Liver (tissue), 8 donors: ENCODE measurements at regions not wholly inside any gene's neighbourhood (a gene's known extent, or its start where the extent isn't known, plus 50 kb on each side); places are given as distances from the start of the nearest gene placed in this dataset.

Source experiments
- DNase-seq: peaks from one replicate; pipeline ENCODE4 v3.0.0-alpha.2; 2017; ENCODE audit warnings: low spot score
- H3K27ac ChIP-seq, 2 donors: one replicate each; pipeline ENCODE4 v1.7.0; 2013; ENCODE audit warnings: inconsistent platforms in 2 of 2, low read length in 2 of 2, control low read depth in 1 of 2, low read depth in 1 of 2, mild to moderate bottlenecking in 1 of 2
- H3K27me3 ChIP-seq, 4 donors: one replicate each; pipeline versions ENCODE4 v1.6.1 to v1.7.0; 2013; ENCODE audit warnings: low read length in 3 of 4, inconsistent platforms in 1 of 4, mild to moderate bottlenecking in 1 of 4, moderate library complexity in 1 of 4; ENCODE audit not compliant: control insufficient read depth in 4 of 4, insufficient read depth in 4 of 4
- H3K36me3 ChIP-seq, 4 donors: one replicate each; pipeline versions ENCODE4 v1.6.1 to v1.7.0; 2013; ENCODE audit warnings: low read length in 3 of 4, mild to moderate bottlenecking in 3 of 4, low read depth in 1 of 4, moderate library complexity in 1 of 4; ENCODE audit not compliant: control insufficient read depth in 4 of 4, insufficient read depth in 3 of 4
- H3K4me1 ChIP-seq, 4 donors: one replicate each; pipeline versions ENCODE4 v1.6.1 to v1.7.0; 2013; ENCODE audit warnings: low read length in 3 of 4, mild to moderate bottlenecking in 3 of 4, moderate library complexity in 1 of 4; ENCODE audit not compliant: control insufficient read depth in 4 of 4, insufficient read depth in 4 of 4
- H3K4me3 ChIP-seq, 3 donors: one replicate each; pipeline versions ENCODE4 v1.6.1 to v1.7.0; 2013; ENCODE audit warnings: low read length in 3 of 3, control low read depth in 1 of 3, low read depth in 1 of 3, mild to moderate bottlenecking in 1 of 3
- H3K9ac ChIP-seq, 2 donors: one replicate each; pipeline ENCODE4 v1.7.0; 2013; ENCODE audit warnings: low read length in 2 of 2, mild to moderate bottlenecking in 2 of 2, moderate library complexity in 2 of 2, control low read depth in 1 of 2, low read depth in 1 of 2
- H3K9me3 ChIP-seq, 4 donors: one replicate each; pipeline versions ENCODE4 v1.6.1 to v1.7.0; 2013; ENCODE audit warnings: low read length in 3 of 4; ENCODE audit not compliant: control insufficient read depth in 4 of 4
- EGR1 ChIP-seq, 2 donors: IDR thresholded peaks; 2 replicates each; pipeline ENCODE4 v1.6.1; 2016 to 2018; ENCODE audit warnings: antibody characterized with exemption in 2 of 2, low read depth in 2 of 2
- FOXA1 ChIP-seq: IDR thresholded peaks from 2 replicates; pipeline ENCODE4 v1.6.1; 2016; ENCODE audit warnings: antibody characterized with exemption
- FOXA2 ChIP-seq: IDR thresholded peaks from 2 replicates; pipeline ENCODE4 v1.6.1; 2016; ENCODE audit warnings: antibody characterized with exemption
- GABPA ChIP-seq, 2 donors: IDR thresholded peaks in 1 of 2; conservative IDR thresholded peaks in 1 of 2; 2 replicates each; pipeline ENCODE4 v1.6.1; 2016; ENCODE audit warnings: antibody characterized with exemption in 2 of 2, mild to moderate bottlenecking in 1 of 2, moderate library complexity in 1 of 2
- HNF4A ChIP-seq, 2 donors: conservative IDR thresholded peaks; 2 replicates each; pipeline ENCODE4 v1.6.1; 2016; ENCODE audit warnings: antibody characterized with exemption in 2 of 2, mild to moderate bottlenecking in 2 of 2
- HNF4G ChIP-seq: IDR thresholded peaks from 2 replicates; pipeline ENCODE4 v1.6.1; 2016; ENCODE audit warnings: antibody characterized with exemption
- JUND ChIP-seq, 2 donors: IDR thresholded peaks; 2 replicates each; pipeline ENCODE4 v1.6.1; 2016; ENCODE audit warnings: antibody characterized with exemption in 2 of 2
- NR2F2 ChIP-seq: IDR thresholded peaks from 2 replicates; pipeline ENCODE4 v1.6.1; 2016; ENCODE audit warnings: antibody characterized with exemption
- RAD21 ChIP-seq, 2 donors: IDR thresholded peaks; 2 replicates each; pipeline ENCODE4 v1.6.1; 2016; ENCODE audit warnings: antibody characterized with exemption in 2 of 2, mild to moderate bottlenecking in 2 of 2
- TAF1 ChIP-seq: conservative IDR thresholded peaks from 2 replicates; pipeline ENCODE4 v1.6.1; 2016; ENCODE audit warnings: antibody characterized with exemption, mild to moderate bottlenecking
- YY1 ChIP-seq: IDR thresholded peaks from 2 replicates; pipeline ENCODE4 v1.6.1; 2016; ENCODE audit warnings: antibody characterized with exemption, mild to moderate bottlenecking
- WGBS: extraction: QIAGEN DNeasy Blood & Tissue Kit; methylation state at CpG from one replicate; pipeline ENCODE4 v1.1.7; 2013; 5-methylcytosine and 5-hydroxymethylcytosine counted together
- TF ChIP-seq, protein P1 (sequence below): IDR thresholded peaks from 2 replicates; pipeline ENCODE4 v1.6.1; 2016; ENCODE audit warnings: antibody characterized with exemption, mild to moderate bottlenecking
- TF ChIP-seq, protein P2 (sequence below): IDR thresholded peaks from 2 replicates; pipeline ENCODE4 v1.6.1; 2016; ENCODE audit warnings: antibody characterized with exemption
- TF ChIP-seq, protein P3 (sequence below): IDR thresholded peaks from 2 replicates; pipeline ENCODE4 v1.6.1; 2016; ENCODE audit warnings: antibody characterized with exemption
- TF ChIP-seq, protein P4 (sequence below): fragments of 150-350 bp; IDR thresholded peaks from 2 replicates; pipeline ENCODE4 v1.5.1; 2017; ENCODE audit warnings: improper control_type of control experiment, low read depth, low read length; ENCODE audit not compliant: missing input control
- TF ChIP-seq, protein P5 (sequence below): IDR thresholded peaks from 2 replicates; pipeline ENCODE4 v1.6.1; 2016; ENCODE audit warnings: antibody characterized with exemption
- donor health status: healthy.
- donor health status: healthy.
- donor health status: healthy.
- donor health status: healthy.
- donor health status: healthy.

DNA sequence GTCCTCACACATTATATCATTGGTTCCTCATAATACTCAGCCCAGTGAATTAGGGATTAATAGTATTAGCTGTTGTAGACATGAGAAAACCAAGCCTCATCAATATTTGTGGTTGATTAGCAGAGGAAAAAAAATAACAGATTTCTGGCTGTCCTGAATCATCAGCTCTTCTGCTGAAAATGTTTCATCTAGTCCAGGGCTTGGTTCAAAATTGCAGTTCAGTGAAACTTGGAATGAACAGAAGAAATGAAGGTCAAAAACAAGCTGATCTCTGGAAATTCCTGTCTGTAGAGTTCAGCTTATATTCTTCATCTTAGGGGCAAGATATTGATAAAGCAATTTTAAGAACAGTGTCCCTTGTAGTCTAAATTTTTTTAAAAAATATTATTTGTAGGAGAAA lies 361.1 kb upstream of the CCDC179 start:
- Histone ChIP-seq H3K27me3 (no peaks in the 10 kb centered on the region), H3K4me3 (no peak overlapping the region), H3K4me1 (no peaks in the 10 kb centered on the region), H3K9me3 (peaks cover 0 to 3% (median under 1%) of the 10 kb centered on the region in 4 donors), H3K9ac (no peak overlapping the region), H3K36me3 (no peaks in the 10 kb centered on the region), H3K27ac (no peak overlapping the region)
- no peak for DNase-seq
- TF ChIP-seq NR2F2 (no peak), TAF1 (no peak), HNF4A (conservative IDR thresholded peaks at IDR 0.05) (no peak), GABPA (IDR thresholded peaks at IDR 0.05 in 1 of 2, conservative IDR thresholded peaks at IDR 0.05 in 1 of 2) (no peak), EGR1 (IDR thresholded peaks at IDR 0.05; ENCODE audit: low read depth in 2 of 2) (no peak), FOXA2 (no peak), JUND (IDR thresholded peaks at IDR 0.05) (no peak), HNF4G (no peak), FOXA1 (no peak)
- TF ChIP-seq, protein P1, sequence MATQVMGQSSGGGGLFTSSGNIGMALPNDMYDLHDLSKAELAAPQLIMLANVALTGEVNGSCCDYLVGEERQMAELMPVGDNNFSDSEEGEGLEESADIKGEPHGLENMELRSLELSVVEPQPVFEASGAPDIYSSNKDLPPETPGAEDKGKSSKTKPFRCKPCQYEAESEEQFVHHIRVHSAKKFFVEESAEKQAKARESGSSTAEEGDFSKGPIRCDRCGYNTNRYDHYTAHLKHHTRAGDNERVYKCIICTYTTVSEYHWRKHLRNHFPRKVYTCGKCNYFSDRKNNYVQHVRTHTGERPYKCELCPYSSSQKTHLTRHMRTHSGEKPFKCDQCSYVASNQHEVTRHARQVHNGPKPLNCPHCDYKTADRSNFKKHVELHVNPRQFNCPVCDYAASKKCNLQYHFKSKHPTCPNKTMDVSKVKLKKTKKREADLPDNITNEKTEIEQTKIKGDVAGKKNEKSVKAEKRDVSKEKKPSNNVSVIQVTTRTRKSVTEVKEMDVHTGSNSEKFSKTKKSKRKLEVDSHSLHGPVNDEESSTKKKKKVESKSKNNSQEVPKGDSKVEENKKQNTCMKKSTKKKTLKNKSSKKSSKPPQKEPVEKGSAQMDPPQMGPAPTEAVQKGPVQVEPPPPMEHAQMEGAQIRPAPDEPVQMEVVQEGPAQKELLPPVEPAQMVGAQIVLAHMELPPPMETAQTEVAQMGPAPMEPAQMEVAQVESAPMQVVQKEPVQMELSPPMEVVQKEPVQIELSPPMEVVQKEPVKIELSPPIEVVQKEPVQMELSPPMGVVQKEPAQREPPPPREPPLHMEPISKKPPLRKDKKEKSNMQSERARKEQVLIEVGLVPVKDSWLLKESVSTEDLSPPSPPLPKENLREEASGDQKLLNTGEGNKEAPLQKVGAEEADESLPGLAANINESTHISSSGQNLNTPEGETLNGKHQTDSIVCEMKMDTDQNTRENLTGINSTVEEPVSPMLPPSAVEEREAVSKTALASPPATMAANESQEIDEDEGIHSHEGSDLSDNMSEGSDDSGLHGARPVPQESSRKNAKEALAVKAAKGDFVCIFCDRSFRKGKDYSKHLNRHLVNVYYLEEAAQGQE: no peak
- TF ChIP-seq, protein P2, sequence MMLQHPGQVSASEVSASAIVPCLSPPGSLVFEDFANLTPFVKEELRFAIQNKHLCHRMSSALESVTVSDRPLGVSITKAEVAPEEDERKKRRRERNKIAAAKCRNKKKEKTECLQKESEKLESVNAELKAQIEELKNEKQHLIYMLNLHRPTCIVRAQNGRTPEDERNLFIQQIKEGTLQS: no peak
- TF ChIP-seq, protein P3, sequence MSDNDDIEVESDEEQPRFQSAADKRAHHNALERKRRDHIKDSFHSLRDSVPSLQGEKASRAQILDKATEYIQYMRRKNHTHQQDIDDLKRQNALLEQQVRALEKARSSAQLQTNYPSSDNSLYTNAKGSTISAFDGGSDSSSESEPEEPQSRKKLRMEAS: no peak

DNA sequence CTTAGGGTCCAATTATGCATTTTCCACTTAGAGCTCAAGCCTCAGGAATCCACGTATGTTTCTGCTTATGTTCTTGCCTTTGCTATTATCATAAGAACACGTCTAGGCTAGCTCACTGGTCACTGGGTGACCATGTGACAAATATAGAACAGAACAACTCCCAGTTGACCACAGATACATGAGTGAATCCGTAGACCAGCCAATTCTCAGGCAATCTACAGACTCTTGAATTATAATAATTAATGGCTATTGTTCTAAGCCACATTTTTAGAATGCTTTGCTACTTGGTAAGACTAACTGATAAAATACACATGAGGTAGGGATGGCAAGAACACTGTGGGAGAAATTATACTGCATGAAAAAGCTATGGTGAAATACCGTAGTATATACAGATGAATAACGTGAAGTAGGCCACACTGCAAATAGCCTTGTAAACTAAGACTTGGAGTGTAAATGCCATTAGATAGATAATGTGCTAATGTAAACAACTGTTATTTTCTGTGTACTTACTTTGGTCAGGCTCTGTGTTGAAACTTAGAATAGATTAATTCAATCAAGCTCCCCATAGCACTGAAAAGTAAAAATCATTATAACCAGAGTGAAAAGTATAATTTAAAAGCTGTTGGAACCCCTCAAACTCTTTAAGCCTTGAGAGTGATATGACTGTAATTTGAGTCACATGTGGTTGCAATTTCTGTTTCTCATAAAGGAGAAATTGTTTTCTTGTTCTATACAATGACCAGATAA lies 366.2 kb upstream of the CCDC179 start:
- TF ChIP-seq TAF1: no peak
- no peaks in the 10 kb centered on the region for H3K9me3 ChIP-seq
- no peaks in the 10 kb centered on the region for H3K27me3 ChIP-seq
- DNase-seq: no peak
- H3K9ac ChIP-seq: no peak overlapping the region
- no peak overlapping the region for H3K27ac ChIP-seq
- 68% methylated on average over 5 of the region's 5 CpGs for WGBS
- no peaks in the 10 kb centered on the region for H3K4me1 ChIP-seq
- H3K36me3 ChIP-seq: no peaks in the 10 kb centered on the region
- H3K4me3 ChIP-seq: no peak overlapping the region

DNA sequence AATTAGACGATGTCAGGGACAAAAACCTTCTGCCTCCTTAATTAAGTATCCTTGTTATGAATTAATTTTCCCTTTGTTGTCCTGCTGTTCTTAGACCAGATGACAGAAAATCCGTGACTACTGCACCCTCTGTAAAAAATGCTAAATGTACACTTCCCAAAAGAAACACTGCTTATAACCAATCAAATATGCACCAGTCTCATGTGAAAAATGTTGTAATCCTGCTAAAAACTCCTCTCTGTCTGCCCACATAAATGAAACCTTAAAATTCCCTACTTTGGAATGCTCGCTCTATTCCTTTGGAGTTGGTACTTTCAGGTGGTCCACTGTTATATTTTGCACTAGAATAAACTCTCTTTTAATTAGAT lies 366.8 kb upstream of the CCDC179 start:
- Histone ChIP-seq H3K27ac (no peak overlapping the region), H3K9ac (no peak overlapping the region), H3K36me3 (no peaks in the 10 kb centered on the region), H3K4me1 (no peaks in the 10 kb centered on the region), H3K27me3 (no peaks in the 10 kb centered on the region), H3K9me3 (no peaks in the 10 kb centered on the region), H3K4me3 (no peak overlapping the region)
- DNase-seq: no peak
- WGBS: 32% methylated on average over 3 of the region's 3 CpGs
- TF ChIP-seq JUND (IDR thresholded peaks at IDR 0.05) (no peak), FOXA1 (no peak), RAD21 (IDR thresholded peaks at IDR 0.05) (no peak), YY1 (no peak)
- TF ChIP-seq, protein P4, sequence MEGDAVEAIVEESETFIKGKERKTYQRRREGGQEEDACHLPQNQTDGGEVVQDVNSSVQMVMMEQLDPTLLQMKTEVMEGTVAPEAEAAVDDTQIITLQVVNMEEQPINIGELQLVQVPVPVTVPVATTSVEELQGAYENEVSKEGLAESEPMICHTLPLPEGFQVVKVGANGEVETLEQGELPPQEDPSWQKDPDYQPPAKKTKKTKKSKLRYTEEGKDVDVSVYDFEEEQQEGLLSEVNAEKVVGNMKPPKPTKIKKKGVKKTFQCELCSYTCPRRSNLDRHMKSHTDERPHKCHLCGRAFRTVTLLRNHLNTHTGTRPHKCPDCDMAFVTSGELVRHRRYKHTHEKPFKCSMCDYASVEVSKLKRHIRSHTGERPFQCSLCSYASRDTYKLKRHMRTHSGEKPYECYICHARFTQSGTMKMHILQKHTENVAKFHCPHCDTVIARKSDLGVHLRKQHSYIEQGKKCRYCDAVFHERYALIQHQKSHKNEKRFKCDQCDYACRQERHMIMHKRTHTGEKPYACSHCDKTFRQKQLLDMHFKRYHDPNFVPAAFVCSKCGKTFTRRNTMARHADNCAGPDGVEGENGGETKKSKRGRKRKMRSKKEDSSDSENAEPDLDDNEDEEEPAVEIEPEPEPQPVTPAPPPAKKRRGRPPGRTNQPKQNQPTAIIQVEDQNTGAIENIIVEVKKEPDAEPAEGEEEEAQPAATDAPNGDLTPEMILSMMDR: no peak
- TF ChIP-seq, protein P5, sequence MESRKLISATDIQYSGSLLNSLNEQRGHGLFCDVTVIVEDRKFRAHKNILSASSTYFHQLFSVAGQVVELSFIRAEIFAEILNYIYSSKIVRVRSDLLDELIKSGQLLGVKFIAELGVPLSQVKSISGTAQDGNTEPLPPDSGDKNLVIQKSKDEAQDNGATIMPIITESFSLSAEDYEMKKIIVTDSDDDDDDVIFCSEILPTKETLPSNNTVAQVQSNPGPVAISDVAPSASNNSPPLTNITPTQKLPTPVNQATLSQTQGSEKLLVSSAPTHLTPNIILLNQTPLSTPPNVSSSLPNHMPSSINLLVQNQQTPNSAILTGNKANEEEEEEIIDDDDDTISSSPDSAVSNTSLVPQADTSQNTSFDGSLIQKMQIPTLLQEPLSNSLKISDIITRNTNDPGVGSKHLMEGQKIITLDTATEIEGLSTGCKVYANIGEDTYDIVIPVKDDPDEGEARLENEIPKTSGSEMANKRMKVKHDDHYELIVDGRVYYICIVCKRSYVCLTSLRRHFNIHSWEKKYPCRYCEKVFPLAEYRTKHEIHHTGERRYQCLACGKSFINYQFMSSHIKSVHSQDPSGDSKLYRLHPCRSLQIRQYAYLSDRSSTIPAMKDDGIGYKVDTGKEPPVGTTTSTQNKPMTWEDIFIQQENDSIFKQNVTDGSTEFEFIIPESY: no peak
- TF ChIP-seq, protein P3: no peak
- TF ChIP-seq, protein P1: no peak
